ENCODE measurements at regions not wholly inside any gene's neighbourhood (a gene's known extent, or its start where the extent isn't known, plus 50 kb on each side); places are given as distances from the start of the nearest gene placed in this dataset.

DNA sequence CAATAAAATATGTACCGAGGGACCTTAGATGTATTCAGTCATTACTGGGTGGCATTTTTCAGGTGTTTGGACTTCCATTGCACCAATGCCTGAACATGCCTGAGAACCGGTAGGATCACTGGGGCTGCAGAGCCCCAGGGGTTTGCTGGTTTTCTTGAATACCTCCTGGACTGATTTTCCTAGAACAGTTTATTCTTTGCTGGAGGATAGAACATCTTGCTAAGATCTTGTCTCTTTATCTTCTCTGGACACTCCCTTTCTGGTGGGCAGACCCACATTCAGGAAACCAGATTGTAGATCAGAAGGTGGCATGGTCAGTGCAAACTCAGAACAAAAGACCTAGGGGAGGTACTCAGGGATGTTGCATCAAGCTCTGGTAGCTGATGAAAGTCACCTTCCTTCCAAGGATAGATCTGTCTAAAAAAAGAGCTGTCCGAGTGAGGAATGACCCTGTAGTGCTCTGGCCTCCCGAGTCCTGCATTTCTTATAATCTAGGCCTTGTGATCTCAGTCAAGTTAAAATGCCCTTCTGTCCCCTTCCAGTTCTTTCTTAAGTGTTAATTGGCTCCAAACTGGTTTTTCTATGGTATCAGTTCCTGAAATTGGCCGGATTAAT, 84.8 kb downstream of the CLDN34 start:
- no peak for TF ChIP-seq POLR2AphosphoS2 (IDR thresholded peaks at IDR 0.05; ENCODE audit: low read depth, low read length)
- TF ChIP-seq, protein P1, sequence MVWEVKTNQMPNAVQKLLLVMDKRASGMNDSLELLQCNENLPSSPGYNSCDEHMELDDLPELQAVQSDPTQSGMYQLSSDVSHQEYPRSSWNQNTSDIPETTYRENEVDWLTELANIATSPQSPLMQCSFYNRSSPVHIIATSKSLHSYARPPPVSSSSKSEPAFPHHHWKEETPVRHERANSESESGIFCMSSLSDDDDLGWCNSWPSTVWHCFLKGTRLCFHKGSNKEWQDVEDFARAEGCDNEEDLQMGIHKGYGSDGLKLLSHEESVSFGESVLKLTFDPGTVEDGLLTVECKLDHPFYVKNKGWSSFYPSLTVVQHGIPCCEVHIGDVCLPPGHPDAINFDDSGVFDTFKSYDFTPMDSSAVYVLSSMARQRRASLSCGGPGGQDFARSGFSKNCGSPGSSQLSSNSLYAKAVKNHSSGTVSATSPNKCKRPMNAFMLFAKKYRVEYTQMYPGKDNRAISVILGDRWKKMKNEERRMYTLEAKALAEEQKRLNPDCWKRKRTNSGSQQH (CRISPR knock-in tag; IDR thresholded peaks at IDR 0.05; ENCODE audit: low read depth): no peak
- no peak for TF ChIP-seq JARID2 (CRISPR knock-in tag; IDR thresholded peaks at IDR 0.05; ENCODE audit: insufficient replicate concordance)
- TF ChIP-seq, protein P2, sequence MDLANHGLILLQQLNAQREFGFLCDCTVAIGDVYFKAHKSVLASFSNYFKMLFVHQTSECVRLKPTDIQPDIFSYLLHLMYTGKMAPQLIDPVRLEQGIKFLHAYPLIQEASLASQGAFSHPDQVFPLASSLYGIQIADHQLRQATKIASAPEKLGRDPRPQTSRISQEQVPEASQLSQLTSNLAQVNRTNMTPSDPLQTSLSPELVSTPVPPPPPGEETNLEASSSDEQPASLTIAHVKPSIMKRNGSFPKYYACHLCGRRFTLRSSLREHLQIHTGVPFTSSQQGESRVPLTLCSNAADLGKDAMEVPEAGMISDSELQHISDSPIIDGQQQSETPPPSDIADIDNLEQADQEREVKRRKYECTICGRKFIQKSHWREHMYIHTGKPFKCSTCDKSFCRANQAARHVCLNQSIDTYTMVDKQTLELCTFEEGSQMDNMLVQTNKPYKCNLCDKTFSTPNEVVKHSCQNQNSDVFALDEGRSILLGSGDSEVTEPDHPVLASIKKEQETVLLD (CRISPR knock-in tag; IDR thresholded peaks at IDR 0.05; ENCODE audit: low read depth): no peak
- no peak for TF ChIP-seq KMT2B (CRISPR knock-in tag; IDR thresholded peaks at IDR 0.05)
- no peak for TF ChIP-seq CBX5 (CRISPR knock-in tag; IDR thresholded peaks at IDR 0.05; ENCODE audit: borderline replicate concordance)
- no peak for TF ChIP-seq HCFC1 (IDR thresholded peaks at IDR 0.05; ENCODE audit: low read depth, low read length)
- no peak for TF ChIP-seq ZNF780A (CRISPR knock-in tag; IDR thresholded peaks at IDR 0.05)
- TF ChIP-seq, protein P3, sequence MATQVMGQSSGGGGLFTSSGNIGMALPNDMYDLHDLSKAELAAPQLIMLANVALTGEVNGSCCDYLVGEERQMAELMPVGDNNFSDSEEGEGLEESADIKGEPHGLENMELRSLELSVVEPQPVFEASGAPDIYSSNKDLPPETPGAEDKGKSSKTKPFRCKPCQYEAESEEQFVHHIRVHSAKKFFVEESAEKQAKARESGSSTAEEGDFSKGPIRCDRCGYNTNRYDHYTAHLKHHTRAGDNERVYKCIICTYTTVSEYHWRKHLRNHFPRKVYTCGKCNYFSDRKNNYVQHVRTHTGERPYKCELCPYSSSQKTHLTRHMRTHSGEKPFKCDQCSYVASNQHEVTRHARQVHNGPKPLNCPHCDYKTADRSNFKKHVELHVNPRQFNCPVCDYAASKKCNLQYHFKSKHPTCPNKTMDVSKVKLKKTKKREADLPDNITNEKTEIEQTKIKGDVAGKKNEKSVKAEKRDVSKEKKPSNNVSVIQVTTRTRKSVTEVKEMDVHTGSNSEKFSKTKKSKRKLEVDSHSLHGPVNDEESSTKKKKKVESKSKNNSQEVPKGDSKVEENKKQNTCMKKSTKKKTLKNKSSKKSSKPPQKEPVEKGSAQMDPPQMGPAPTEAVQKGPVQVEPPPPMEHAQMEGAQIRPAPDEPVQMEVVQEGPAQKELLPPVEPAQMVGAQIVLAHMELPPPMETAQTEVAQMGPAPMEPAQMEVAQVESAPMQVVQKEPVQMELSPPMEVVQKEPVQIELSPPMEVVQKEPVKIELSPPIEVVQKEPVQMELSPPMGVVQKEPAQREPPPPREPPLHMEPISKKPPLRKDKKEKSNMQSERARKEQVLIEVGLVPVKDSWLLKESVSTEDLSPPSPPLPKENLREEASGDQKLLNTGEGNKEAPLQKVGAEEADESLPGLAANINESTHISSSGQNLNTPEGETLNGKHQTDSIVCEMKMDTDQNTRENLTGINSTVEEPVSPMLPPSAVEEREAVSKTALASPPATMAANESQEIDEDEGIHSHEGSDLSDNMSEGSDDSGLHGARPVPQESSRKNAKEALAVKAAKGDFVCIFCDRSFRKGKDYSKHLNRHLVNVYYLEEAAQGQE (IDR thresholded peaks at IDR 0.05; ENCODE audit: borderline replicate concordance in 1 of 2, low read depth in 1 of 2, low read length in 2 of 2): no peak
- TF ChIP-seq, protein P4, sequence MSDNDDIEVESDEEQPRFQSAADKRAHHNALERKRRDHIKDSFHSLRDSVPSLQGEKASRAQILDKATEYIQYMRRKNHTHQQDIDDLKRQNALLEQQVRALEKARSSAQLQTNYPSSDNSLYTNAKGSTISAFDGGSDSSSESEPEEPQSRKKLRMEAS (IDR thresholded peaks at IDR 0.05): no peak
- TF ChIP-seq NFIC (IDR thresholded peaks at IDR 0.05; ENCODE audit: low read length): no peak
- no peak for TF ChIP-seq TBL1XR1 (IDR thresholded peaks at IDR 0.05; ENCODE audit: borderline replicate concordance, low read length, partially characterized antibody)
